ENCODE measurements at regions not wholly inside any gene's neighbourhood (a gene's known extent, or its start where the extent isn't known, plus 50 kb on each side); places are given as distances from the start of the nearest gene placed in this dataset.

DNA sequence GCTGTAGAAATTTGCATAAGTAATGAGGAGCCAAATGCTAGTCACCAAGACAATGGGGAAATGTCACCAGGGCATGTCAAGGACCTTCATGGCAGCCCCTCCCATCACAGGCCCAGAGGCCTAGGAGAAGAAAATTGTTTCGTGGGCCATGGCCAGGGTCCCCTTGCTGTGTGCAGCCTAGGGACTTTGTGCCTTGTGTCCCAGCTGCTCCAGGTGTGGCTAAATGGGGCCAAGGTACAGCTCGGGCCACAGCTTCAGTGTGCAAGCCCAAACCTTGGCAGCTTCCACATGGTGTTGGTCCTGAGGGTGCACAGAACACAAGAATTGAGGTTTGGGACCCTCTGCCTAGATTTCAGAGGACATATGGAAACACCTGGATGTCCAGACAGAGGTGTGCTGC, 208.8 kb upstream of the TBC1D5 start:
- H3K27ac Mint-ChIP-seq = no peak overlapping the region
- H3K27me3 Mint-ChIP-seq (ENCODE audit: insufficient read depth, low read depth, poor library complexity) = peaks cover 2% of the 10 kb centered on the region
- DNase-seq (ENCODE audit: low spot score) (no peak), ATAC-seq (no peak)
- TF ChIP-seq ETS1 (IDR thresholded peaks at IDR 0.05) (no peak), CREB1 (CRISPR knock-in tag; IDR thresholded peaks at IDR 0.05; ENCODE audit: low read depth) (no peak), ZNF114 (CRISPR knock-in tag; IDR thresholded peaks at IDR 0.05) (no peak), ZNF462 (CRISPR knock-in tag; IDR thresholded peaks at IDR 0.05) (no peak), EZH2 (IDR thresholded peaks at IDR 0.05; ENCODE audit: low read depth, unreplicated experiment) (no peak), EZH2phosphoT487 (IDR thresholded peaks at IDR 0.05; ENCODE audit: unreplicated experiment) (no peak), ZNF331 (CRISPR knock-in tag; IDR thresholded peaks at IDR 0.05; ENCODE audit: low read depth) (no peak), STAT1 (IDR thresholded peaks at IDR 0.05; ENCODE audit: unreplicated experiment) (no peak), NANOG (IDR thresholded peaks at IDR 0.05; ENCODE audit: borderline replicate concordance) (no peak), CTCF (conservative IDR thresholded peaks at IDR 0.05; ENCODE audit: low read depth in 2 of 2) (no peak), POLR2AphosphoS5 (IDR thresholded peaks at IDR 0.05; ENCODE audit: low read depth) (no peak)
- TF ChIP-seq, protein P1, sequence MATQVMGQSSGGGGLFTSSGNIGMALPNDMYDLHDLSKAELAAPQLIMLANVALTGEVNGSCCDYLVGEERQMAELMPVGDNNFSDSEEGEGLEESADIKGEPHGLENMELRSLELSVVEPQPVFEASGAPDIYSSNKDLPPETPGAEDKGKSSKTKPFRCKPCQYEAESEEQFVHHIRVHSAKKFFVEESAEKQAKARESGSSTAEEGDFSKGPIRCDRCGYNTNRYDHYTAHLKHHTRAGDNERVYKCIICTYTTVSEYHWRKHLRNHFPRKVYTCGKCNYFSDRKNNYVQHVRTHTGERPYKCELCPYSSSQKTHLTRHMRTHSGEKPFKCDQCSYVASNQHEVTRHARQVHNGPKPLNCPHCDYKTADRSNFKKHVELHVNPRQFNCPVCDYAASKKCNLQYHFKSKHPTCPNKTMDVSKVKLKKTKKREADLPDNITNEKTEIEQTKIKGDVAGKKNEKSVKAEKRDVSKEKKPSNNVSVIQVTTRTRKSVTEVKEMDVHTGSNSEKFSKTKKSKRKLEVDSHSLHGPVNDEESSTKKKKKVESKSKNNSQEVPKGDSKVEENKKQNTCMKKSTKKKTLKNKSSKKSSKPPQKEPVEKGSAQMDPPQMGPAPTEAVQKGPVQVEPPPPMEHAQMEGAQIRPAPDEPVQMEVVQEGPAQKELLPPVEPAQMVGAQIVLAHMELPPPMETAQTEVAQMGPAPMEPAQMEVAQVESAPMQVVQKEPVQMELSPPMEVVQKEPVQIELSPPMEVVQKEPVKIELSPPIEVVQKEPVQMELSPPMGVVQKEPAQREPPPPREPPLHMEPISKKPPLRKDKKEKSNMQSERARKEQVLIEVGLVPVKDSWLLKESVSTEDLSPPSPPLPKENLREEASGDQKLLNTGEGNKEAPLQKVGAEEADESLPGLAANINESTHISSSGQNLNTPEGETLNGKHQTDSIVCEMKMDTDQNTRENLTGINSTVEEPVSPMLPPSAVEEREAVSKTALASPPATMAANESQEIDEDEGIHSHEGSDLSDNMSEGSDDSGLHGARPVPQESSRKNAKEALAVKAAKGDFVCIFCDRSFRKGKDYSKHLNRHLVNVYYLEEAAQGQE (IDR thresholded peaks at IDR 0.05; ENCODE audit: unreplicated experiment) = no peak
- Histone ChIP-seq H3K79me2 (replicated peaks; ENCODE audit: insufficient read depth) (no peaks in the 10 kb centered on the region), H3F3A (replicated peaks; ENCODE audit: low read depth) (no peaks in the 10 kb centered on the region), H2AFZ (no peak overlapping the region), H3K9me2 (ENCODE audit: insufficient read depth) (peaks cover 8% of the 10 kb centered on the region; the same call in 1 of the 2 replicates), H4K20me1 (replicated peaks; ENCODE audit: insufficient read depth) (peaks cover 6% of the 10 kb centered on the region; the same call in 1 of the 2 replicates), H3K36me3 (ENCODE audit: insufficient read depth) (no peaks in the 10 kb centered on the region), H3K4me2 (no peak overlapping the region), H3K4me3 (no peak overlapping the region), H3K4me1 (ENCODE audit: insufficient read depth) (no peaks in the 10 kb centered on the region), H3K27ac (ENCODE audit: low read depth) (no peak overlapping the region), H3K27me3 (ENCODE audit: insufficient read depth) (no peaks in the 10 kb centered on the region)
- H3K9me3 Mint-ChIP-seq = no peaks in the 10 kb centered on the region; the same call in 2 of the 3 replicates
- no peak overlapping the region for H3K4me3 Mint-ChIP-seq
- H3K4me1 Mint-ChIP-seq = no peaks in the 10 kb centered on the region
- H3K36me3 Mint-ChIP-seq (ENCODE audit: low read depth) = no peaks in the 10 kb centered on the region
